ENCODE measurements at regions not wholly inside any gene's neighbourhood (a gene's known extent, or its start where the extent isn't known, plus 50 kb on each side); places are given as distances from the start of the nearest gene placed in this dataset.

DNA sequence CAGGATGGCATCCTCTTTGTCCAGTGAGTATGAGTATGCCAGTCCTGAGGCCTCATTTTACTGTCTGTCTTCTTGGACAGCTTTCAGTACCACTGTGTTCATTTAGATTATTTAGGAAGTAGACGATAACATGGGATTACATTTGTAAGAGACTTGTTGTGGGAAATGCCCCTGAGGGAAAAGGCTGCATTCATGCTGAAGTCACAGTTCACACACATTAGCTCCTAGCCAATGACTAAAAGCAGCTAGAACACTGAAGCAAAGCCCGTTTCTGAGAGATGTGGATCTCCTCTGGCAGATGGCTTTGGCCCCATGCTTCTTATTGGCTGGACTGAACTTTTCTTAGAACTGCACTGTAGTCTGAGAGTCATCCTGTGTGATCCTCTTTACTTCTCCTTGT is 242.4 kb downstream of the FAM76B start:
- DNase-seq (ENCODE audit: low read depth): no peak

DNA sequence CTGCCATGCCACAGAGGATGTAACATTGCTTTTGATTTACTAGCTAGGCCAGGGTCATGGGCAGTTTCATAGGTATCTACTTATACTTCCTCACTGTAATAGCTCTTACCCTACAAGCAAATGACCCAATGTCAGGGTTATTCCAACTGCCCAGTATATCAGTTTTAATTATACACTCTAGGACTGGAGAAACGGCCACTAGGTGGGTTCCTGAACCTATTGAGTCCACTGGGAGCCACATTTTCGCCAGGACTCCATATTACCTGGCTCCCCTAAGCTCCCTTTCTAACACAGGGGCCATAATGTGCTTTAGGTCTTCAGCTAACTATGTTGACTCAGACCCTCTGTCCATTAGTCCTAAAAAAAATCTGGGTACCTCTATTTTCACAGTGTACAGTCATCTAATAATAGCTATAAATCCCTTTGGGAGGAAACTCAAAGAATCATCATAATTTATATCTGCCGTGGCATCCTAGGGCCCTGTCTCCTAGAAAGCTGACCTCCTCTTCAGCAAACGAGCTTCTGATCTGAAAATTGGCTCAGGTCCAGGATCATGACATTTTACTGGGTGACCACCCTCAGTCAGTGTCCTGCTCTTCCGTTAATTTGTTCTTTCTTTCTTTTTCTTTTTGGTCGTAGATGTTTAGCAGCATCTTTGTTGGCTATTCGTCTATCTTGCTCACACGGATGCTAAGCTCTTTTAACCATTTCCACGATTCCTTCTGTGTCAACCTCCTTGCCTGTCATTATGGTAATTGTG is 244.3 kb downstream of the FAM76B start:
- DNase-seq (ENCODE audit: low read depth): no peak

DNA sequence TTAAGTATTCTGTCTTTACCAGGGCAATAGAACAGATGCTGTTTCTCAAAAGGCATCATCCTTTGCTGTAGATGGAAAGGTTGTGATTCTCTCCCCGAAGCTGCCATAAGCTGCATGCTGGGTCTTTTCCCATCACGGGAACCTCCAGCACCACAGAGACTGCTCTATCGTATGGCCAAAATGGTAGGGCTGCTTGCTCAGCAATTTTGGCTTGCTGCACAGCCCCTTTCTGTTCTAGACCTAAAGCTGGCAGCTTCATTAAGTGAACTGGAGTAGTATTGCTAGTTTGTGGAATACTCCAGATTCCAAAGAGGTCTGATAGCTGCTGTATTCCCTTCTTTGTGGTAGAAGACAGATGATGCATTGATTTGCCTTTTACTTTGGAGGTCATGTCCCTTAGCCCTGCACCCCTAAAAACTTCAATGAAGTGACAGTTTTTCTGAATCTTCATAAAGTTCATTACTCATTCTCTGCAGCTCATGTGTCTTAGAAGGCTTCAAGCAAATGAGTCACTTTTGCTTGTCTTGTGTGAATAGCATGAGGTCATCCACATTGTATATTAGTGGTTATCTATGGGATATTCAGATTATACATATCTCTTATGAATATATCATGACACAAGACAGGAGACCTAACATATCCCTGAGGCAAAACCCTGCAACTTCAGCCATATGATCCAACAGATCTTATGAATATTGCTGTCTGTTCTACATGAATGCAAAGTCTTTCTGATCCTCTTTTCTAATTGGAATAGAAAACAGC is 245.3 kb downstream of the FAM76B start:
- no peak for DNase-seq (ENCODE audit: low read depth)

DNA sequence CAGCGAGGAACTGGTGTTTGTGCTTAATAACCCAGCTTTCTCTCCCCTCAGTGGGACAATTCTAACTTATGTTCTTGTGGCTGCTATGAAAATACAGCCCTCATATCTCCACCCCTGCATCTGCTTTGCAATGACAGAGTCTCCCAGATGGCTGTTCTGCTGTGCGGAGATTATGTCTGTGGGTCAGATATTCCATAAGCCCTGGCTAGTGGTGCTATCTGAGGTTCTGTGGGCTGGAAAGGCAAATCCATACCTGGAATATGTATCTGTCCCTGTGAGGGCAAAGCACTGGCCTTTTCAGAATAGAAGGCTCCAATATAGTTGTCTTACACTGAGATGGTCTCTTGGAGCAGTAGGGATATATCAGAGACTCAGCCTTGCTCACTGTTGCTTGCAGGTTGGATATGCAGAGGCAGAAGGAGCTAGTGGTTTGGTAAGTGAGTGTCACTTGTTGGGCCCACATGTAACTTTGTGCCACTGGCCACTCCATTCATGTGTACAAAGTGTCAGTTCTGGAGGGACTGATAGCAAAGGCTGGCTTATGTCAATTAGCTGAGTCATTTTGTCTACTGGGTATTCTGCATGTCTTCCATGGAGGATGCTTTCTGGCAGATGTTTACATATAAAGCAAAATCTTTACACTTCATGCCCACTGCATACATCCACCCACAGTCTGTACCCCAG is 246.6 kb downstream of the FAM76B start:
- DNase-seq (ENCODE audit: low read depth): no peak

DNA sequence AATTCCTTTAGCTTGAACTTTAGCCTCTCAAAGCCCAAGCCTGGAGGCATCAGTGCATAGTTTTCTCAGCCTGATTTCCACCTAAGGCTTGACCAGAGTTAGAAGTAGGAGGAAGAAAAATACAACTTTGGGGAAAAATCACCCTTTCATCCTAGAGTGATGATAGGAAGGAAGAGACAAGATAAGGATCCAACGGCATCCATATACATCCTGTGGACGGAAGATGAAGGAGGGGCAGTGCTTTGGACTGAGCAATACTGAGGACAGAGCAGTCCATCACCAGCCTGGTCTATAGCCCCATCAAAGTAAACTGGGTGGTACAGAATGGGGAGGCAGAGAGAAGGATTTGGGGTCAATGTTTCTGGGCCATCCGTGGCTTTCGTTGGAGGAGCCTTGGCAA is 247.9 kb downstream of the FAM76B start:
- no peak for DNase-seq (ENCODE audit: low read depth)

DNA sequence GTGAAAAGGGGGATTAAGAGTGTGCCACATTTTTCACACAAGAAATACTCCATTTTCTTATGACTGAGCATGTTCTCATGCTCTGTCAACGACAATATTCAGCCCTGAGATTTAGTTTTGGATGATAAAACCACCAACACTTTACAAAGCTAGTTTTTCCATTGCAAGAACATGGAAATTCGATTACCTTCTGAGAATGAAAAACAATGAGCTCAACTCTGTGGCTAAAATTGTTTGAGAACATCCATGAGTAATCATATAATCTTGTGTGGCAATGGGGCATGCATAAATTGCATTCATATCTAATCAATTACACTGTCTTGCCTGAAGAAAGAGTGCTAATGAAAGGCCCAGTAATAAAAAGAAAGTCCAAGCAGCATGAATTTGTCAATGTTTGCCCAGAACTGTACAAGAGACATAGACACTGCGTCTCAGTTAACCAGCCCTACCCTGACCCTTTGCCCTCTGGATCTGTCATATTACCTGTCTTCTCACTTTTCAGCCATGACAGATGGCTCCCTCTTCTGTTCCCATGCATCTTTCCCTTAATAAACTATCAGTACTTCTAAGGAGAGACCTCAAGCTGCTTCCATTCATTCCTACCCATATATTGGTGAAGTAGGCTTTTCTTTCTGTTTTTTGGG is 253.4 kb downstream of the FAM76B start:
- DNase-seq (ENCODE audit: low read depth): no peak

DNA sequence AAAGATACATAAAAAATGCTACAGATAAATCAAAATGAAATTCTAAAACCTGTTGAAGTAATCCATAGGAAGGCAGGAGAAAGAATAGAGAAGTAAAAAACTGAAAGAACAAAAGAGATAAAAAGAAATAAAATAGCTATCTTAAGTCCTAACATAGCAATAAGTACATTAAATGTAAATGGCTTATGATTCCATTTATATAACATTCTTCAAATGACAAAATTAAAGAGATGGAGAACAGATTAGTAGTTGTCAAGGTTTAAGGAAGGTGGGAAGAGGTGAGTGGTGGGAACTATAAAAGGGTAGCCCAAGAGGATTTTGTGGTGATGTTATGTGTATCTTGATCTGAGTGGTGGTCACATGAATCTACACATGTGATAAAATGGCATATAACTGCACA is 254.8 kb downstream of the FAM76B start:
- no peak for DNase-seq (ENCODE audit: low read depth)

DNA sequence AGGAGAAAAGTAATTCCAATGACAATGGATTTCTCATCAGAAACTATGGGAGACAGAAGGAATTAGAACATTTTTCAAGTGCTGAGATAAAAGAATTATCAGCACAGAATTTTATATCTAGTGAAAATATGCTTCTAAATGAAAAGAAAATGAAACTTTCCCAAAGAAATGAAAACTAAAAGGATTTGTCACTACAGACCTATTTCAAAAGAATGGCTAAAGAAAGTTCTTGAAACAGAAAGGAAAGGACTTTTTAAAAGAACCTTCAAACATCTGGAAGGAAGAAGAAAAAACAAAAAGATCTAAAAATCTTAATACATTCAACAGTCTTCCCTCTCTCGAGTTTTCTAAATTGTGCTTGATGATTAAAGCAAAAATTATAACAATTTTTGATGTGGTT is 255.4 kb downstream of the FAM76B start:
- no peak for DNase-seq (ENCODE audit: low read depth)

DNA sequence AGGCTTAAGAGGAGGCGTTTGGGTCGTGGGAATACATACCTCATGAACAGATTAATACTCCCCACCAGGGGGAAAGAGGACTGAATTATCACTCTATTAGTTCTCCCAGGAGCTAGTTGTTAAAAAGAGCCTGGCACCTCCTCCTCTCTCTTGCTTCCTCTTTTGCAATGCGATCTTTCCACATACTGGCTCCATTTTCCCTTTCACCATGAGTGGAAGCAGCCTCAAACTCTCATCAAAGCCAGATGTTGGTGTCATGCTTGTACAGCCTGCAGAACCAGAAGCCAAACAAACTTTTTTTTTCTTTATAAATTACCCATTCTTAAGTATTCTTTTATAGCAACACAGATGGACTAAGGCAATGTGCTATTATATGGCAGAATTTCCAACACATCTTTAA is 258.5 kb downstream of the FAM76B start:
- no peak for DNase-seq (ENCODE audit: low read depth)

DNA sequence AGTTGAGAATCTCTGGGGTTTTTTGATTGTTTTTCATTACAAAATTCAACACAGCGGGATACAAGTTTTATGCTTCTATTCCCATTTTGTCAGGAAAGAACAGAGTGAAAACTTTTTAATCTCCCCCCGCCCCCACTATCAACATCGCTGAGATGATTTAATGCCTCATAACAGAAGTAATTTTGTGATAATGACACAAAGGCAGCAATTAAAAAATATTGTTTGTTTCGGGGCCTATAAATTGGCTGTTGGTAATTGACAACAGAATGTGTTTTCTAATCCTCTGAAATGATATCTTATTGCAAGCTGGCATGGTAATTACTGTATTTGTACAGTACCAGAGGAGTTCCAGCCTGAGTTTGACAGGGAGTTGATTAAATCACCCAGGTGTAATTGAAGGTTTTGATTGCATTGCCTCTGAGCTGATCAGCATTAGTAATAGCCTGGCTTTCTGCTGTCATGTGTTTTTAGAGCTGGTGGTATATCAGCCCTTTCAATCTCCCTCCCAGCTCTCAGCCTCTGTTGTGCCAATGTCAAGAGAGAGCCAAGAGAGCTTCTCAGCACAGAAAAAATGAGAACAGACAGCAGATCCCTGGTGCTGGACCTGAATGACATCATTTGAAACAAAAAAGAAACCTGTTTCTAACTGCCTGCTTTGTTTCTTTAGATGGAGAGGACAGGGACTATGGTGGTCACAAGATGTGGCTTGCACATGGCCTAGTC is 265.1 kb downstream of the FAM76B start:
- DNase-seq (ENCODE audit: low read depth): no peak

DNA sequence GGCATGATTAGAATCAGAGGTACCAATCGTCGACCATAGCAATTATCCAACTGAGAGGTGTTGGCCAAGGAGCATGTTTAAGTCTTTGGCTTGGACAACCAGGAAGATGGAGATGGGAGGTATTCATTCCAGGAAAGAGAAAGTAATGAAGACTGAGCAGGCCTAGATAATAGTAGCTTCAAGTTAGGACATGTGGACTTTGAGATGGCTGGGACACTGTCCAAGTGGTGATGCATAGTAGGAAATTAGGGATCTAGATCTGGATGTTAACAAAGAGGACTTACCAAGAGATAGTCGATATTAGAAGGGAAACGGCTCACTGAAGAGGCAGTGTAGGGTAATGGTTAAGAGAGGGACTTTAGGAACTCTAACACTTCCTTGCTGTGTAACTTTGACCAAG is 266.7 kb downstream of the FAM76B start:
- DNase-seq (ENCODE audit: low read depth): no peak

DNA sequence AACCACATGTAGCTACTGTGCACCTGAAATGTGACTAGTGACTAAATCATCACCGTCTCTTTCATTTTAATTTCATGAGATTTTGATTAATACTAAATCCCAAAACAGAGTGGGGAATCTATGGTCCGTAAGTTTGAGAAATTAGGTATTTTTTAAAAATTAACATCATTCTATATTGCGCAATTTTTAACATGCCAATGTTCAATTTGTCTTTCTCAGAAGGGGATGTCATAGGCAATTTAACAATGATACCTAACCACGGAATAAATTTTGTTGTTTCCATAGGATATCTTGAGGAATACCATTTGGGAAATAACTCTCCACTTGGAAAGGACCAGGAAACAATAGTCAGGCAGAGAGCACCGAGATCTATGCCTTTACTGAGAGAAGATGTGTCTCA is 267.7 kb downstream of the FAM76B start:
- DNase-seq (ENCODE audit: low read depth): no peak

DNA sequence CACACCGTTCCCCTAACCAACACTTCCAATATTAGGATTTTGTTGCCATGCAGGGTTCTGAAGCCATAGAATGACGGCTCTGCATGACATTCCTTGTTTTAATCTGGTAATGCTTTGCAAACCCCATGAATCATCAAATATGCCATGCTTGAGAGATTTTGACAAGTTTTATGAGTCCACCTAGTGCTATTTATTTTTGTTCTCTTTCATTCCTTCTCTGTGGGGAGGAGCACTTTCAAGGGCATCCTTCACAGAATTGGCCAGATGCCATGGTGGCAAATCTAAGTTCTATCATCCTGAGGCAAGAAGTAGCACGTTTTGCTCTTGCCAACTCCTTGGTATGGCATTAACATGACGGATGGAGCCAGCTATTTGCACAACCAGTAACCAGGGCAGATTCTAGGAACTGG is 268.4 kb downstream of the FAM76B start:
- DNase-seq (ENCODE audit: low read depth): no peak

DNA sequence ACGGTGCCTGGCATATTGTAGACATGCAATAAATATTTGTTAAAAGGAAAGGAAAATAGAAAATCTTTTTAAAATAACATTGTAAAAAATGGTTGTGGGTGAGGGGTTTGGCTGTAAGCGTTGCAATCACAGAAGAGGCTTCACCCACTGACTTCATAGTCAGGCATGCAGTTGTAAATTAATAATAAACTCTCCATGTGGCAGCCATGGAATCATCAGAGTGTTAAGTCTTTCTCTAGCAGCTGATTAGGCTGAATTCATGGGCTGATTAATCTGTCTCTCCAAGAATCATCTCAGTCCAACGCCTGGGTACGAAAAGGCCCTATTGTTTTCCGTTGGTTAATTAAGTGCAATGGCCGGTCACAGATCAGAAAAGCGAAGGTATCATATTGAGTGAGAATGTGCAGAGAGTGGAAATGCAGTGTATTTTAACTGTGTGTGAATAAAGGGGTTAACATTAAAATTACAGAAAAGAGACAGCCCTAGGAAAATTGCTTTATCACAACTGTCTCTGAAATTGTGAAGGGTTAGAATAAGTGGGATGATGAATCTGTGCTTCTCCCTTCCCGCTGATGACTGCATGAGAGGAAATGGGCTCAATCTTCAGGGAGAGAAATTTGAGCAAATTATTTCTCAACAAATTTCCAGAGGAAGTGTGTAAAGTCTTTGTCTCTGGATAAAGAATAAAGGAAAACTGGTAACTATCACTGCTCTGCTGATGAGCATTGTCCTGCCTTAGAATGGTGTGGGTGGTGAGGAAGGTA is 269.0 kb downstream of the FAM76B start:
- DNase-seq (ENCODE audit: low read depth): no peak

DNA sequence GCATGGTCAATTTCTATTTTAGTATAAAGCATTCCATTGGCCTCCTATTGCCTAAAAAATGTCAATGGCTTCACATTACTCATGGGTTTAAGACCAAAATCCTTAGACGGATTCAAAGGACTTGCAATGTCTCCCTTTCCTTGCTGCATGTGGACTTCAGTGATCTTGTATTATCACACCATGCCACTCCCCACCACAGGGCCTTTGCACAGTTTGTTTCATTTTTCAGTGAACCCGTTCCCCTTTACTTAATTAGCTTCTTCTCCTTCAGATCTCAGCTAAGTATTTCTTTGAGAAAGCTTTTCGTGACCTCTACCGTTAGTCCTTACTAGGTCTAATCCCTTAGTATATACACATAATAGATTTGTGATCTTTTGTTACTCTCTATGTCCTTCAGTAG is 269.7 kb downstream of the FAM76B start:
- DNase-seq (ENCODE audit: low read depth): no peak

DNA sequence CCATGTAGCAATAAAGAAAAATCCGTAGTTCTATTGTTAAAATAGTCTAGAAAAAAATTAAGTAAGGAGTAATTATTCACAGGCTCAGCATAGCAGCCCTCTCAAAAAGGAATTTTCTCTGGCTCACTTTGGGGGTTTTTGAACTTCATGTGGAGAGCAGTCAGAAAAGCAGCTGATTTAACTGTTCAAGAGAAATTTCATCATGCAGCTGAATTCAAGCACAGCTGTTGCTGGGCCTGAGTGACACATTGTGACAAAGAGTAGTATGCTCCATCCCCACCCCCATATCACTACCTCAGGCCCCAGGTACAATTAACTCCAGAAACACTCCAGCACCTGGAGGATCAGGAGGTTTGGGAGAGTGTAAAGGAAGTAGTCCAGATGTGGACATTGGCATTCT is 272.1 kb downstream of the FAM76B start:
- DNase-seq (ENCODE audit: low read depth): no peak

DNA sequence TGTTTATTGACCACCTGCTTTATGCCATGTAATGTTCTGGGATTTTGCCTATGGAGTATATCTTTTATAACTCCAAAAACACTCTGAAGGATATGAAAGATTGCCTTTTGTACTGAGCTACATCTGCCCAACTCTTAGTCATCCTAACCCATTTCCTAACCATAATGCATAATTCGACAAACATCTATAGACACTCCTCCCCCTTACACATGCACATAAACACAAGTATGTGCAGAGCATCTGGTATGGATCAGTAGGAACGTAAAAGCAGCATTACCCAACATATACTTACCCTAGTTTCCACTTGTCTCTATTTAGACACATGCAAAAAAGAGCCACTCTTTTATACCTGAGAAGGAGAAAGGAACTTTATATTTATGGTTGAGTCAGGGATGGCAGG is 272.8 kb downstream of the FAM76B start:
- no peak for DNase-seq (ENCODE audit: low read depth)

DNA sequence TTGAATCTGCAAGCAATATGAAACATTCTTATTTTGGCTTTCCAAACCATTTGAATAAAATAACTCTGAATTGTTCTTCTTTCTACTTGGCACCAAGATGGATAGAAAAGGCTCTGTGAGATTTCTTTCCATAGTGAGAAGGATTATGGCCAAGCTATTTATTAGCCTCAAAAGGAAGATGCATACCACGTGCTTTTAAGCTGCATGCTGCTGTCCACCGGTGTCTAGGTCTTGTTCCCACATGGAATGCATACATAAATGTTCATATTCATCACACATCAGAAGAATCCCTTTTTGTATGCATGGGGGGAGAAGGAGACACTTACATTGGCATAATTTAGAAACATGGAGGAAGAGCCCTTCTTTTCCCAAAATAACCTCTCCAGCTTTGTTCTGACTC is 273.4 kb downstream of the FAM76B start:
- no peak for DNase-seq (ENCODE audit: low read depth)

DNA sequence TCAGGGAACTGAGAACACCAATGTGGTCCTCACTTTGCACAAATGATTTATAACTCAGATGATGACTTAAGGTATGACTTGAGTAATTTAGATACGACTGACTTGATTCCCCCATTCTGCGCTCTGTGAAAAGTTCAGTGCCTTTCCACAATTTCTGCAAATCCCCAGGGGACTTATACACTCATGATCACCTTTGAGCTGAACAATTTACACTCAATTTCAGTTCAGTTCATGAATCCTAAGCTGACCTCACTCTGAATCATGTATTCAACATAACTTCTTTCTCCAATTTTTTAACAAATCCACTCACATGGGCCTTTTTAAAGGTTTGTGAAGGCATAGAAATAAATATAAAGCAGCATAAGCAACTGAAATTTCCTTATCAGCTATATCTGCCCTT is 274.2 kb downstream of the FAM76B start:
- DNase-seq (ENCODE audit: low read depth): no peak

DNA sequence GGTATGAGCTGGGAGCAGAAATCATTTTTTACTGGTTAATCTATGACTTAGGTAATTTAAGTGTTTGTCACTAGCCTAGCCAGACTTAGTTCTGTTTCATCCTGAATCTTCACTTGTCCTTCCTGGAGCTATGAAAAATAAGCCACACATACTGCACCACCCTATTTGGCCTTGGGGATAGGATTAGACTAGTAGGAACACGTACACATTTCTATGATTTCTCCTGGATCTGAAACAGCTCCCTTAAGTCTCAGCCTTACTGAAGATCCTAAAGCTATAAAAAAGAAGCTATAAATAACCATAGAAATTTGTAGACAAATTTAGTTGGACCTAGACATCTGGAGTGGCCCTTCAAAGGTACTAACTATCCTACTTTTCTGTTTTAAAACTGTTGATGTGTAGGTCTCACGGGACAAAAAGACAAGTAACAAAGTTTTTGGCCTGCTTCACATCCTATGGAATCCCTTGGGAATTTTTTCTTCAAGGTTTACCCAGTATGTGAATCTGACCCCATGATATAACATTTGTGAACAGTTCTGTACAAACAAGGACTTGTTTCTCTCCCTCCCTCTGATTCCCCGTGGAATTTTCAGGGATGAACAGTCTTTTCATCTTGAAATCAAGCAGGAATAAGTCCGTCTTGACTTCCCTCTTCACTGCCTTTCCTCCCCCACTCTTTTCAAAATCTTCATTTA is 275.0 kb downstream of the FAM76B start:
- DNase-seq (ENCODE audit: low read depth): no peak

DNA sequence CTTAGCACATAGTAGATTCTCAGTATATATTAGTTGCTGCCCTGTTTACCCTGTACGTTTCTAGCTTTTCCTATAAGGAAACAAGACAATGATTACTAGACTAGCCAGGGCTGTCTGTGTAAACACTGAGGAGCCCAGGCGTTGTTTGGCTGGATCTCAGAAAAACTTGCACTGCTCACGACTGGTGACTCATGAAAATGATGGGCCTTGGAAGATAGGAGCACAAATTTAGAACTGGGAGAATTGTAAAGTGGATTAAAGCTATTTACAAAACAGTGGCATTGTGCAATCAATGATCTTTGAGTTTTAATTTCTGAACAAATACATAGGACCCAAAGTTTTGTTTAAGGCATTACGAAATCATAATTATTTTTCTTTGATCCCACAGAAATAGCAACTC is 276.9 kb downstream of the FAM76B start:
- no peak for DNase-seq (ENCODE audit: low read depth)

Data from stimulated activated CD8-positive, alpha-beta memory T cell treated with anti-CD3 and anti-CD28 coated beads, Interleukin-7, amount 100 ng/mL, for 24 hours (primary cell).